Fibroblast of villous mesenchyme (primary cell): ENCODE measurements at regions not wholly inside any gene's neighbourhood (a gene's known extent, or its start where the extent isn't known, plus 50 kb on each side); places are given as distances from the start of the nearest gene placed in this dataset.

Experiments used
- DNase-seq: peaks from one replicate; pipeline ENCODE4 v3.0.0-alpha.2; 2010; ENCODE audit warnings: low read depth
- H3K4me3 ChIP-seq: 2 replicates; pipeline ENCODE4 v1.5.1; 2011; ENCODE audit warnings: low read depth, mild to moderate bottlenecking, low read length
- TF ChIP-seq, protein P1 (sequence below): IDR thresholded peaks from 2 replicates; pipeline ENCODE4 v1.5.1; 2012; ENCODE audit warnings: low read depth, mild to moderate bottlenecking, low read length; ENCODE audit not compliant: insufficient read depth

GRCh38 chr1:5238351-5239130 is 584.1 kb downstream of the AJAP1 start:
- DNase-seq = no peak
- no peak overlapping the region for H3K4me3 ChIP-seq
- TF ChIP-seq, protein P1, sequence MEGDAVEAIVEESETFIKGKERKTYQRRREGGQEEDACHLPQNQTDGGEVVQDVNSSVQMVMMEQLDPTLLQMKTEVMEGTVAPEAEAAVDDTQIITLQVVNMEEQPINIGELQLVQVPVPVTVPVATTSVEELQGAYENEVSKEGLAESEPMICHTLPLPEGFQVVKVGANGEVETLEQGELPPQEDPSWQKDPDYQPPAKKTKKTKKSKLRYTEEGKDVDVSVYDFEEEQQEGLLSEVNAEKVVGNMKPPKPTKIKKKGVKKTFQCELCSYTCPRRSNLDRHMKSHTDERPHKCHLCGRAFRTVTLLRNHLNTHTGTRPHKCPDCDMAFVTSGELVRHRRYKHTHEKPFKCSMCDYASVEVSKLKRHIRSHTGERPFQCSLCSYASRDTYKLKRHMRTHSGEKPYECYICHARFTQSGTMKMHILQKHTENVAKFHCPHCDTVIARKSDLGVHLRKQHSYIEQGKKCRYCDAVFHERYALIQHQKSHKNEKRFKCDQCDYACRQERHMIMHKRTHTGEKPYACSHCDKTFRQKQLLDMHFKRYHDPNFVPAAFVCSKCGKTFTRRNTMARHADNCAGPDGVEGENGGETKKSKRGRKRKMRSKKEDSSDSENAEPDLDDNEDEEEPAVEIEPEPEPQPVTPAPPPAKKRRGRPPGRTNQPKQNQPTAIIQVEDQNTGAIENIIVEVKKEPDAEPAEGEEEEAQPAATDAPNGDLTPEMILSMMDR = no peak

DNA sequence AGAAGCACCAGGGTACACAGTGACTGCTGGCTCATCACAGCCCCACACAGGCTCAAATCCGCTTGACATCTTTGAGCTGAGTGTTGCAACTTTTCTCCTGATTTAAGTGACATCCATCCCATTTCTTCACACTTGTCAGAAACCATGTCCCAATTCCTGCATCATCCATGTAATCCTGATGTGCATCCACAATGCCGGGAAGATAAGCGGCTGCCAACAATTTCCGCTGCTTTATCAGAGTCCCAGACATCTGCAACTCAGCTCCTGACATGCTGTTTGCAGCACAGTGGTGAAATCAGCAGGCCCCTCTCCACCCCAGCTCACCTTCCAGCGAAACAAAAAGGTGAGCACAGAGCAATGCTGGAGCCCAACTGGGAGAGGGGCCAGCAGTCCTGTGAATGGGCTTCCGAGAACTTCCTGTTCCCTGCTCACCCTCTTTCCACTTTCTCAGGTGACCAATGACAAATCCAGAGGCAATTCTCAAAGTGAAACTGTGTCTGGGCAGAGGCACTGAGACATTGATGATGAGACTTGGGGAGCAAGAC is 581.0 kb downstream of the AJAP1 start:
- TF ChIP-seq, protein P1 = no peak
- H3K4me3 ChIP-seq = no peak overlapping the region
- DNase-seq = no peak

- TF ChIP-seq, protein P1 = no peak
- no peak overlapping the region for H3K4me3 ChIP-seq
- no peak for DNase-seq
Observed at GRCh38 chr1:5232537-5232936, 578.1 kb downstream of the AJAP1 start.

GRCh38 chr1:5231541-5232315 is 577.3 kb downstream of the AJAP1 start:
- DNase-seq = no peak
- no peak overlapping the region for H3K4me3 ChIP-seq
- TF ChIP-seq, protein P1 = no peak

GRCh38 chr1:5227114-5227513 is 572.7 kb downstream of the AJAP1 start:
- no peak overlapping the region for H3K4me3 ChIP-seq
- TF ChIP-seq, protein P1 = no peak
- DNase-seq = no peak

DNA sequence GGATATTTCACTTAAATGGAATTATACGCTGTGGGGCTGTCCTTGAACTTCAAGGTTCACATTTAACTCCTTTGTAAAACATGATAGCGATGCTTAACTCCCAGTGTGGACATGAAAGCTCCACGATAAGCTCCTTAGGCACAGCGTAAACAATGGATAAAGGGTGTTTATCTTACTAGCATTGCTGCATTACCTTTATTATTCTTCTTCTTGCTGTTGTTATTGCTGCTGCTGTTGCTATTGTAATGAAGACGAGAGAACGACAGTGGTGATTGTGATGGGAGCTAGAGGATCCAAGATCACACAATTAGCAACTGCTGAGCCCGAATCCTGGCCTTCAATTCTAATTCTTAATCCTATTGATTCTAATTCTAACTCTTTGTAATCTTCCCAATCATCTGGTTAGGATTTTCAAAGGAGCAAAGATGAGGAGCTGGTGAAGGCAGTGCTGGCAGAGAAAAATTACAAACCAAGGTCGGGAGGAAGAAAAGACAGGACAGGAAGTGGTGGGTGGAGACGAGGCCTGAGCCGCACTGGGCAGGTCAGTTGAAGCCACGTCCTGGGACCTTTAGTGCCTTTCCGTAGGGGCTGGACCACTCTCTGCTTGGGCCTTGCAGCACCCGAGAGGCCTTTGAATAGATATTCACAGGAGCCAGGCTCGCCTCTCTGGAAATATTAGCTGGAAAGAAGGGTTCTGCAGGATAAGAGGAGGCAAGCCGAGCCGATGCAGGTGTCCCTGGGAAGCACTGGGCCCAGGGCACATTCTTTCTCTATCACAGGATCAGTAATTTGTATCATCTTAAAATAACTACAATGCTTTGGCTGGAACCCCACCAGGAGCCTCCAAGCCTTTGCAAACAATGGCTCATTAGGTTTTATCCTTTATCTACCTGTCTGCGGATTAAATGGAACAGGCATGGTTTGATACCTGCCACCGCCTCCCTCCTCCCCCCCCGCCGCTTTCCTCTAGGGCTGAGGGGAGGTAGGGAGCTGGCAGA is 571.6 kb downstream of the AJAP1 start:
- TF ChIP-seq, protein P1 = no peak
- no peak for DNase-seq
- H3K4me3 ChIP-seq = no peak overlapping the region
